ENCODE measurements at regions not wholly inside any gene's neighbourhood (a gene's known extent, or its start where the extent isn't known, plus 50 kb on each side); places are given as distances from the start of the nearest gene placed in this dataset.

GRCh38 chr3:68256635-68257223 is 602.3 kb upstream of the SUCLG2 start:
- Mint-ChIP-seq H3K27ac (no peak overlapping the region), H3K36me3 (peaks cover 6 to 22% of the 10 kb centered on the region in 2 donors), H3K9me3 (peaks cover 0 to 6% (median 3%) of the 10 kb centered on the region in 8 donors), H3K27me3 (no peaks in the 10 kb centered on the region), H3K4me3 (no peak overlapping the region), H3K4me1 (peaks cover 0 to 5% (median 0%) of the 10 kb centered on the region in 4 donors)
- ChIA-PET POLR2A (ENCODE audit: partially characterized antibody) (no interaction called here), CTCF (ENCODE audit: partially characterized antibody) (interaction anchor here (0.9 kb wide), 1 partner anchor 361 kb away, joined by 3 read pairs; no protein-coding TSS in a partner anchor)
- no peaks in the 10 kb centered on the region for H3K4me1 ChIP-seq (ENCODE audit: insufficient read depth, low read length)
- intact Hi-C loops (cut with micrococcal nuclease): loop anchor here (1.0 to 5.0 kb wide), 5 partner anchors 249 to 1144 kb away; no protein-coding TSS in a partner anchor
- no peak overlapping the region for H3K27ac ChIP-seq (ENCODE audit: low read depth, low read length)
- peak; percentile 3 to 23 (median 13) for DNase-seq
- H3K4me3 ChIP-seq (ENCODE audit: low read length in 2 of 2): no peak overlapping the region
- no peaks in the 10 kb centered on the region for H3K27me3 ChIP-seq (ENCODE audit: insufficient read depth, low read length)
- no peaks in the 10 kb centered on the region for H3K36me3 ChIP-seq (ENCODE audit: insufficient read depth, low read length)
- H3K9me3 ChIP-seq (ENCODE audit: control insufficient read depth in 1 of 2, low read length in 2 of 2): no peaks in the 10 kb centered on the region

GRCh38 chr3:68249265-68249664 is 594.9 kb upstream of the SUCLG2 start:
- Mint-ChIP-seq H3K27me3 (no peaks in the 10 kb centered on the region), H3K36me3 (peaks cover 11 to 31% of the 10 kb centered on the region in 2 donors), H3K27ac (no peak overlapping the region), H3K4me3 (peak overlapping the region in 1 of 8 donors; percentile 21), H3K9me3 (peaks cover 0 to 5% (median under 1%) of the 10 kb centered on the region in 8 donors), H3K4me1 (peaks cover 0 to 2% (median 0%) of the 10 kb centered on the region in 4 donors)
- no peak overlapping the region for H3K27ac ChIP-seq (ENCODE audit: low read depth, low read length)
- no peak for DNase-seq
- H3K36me3 ChIP-seq (ENCODE audit: insufficient read depth, low read length): no peaks in the 10 kb centered on the region
- intact Hi-C loops (cut with micrococcal nuclease): no loop called here
- no peaks in the 10 kb centered on the region for H3K9me3 ChIP-seq (ENCODE audit: control insufficient read depth in 1 of 2, low read length in 2 of 2)
- no peaks in the 10 kb centered on the region for H3K27me3 ChIP-seq (ENCODE audit: insufficient read depth, low read length)
- ChIA-PET POLR2A (ENCODE audit: partially characterized antibody) (no interaction called here), CTCF (ENCODE audit: partially characterized antibody) (no interaction called here)
- no peaks in the 10 kb centered on the region for H3K4me1 ChIP-seq (ENCODE audit: insufficient read depth, low read length)
- H3K4me3 ChIP-seq (ENCODE audit: low read length in 2 of 2): no peak overlapping the region

- Histone ChIP-seq H3K36me3 (ENCODE audit: insufficient read depth, low read length) (no peaks in the 10 kb centered on the region), H3K9me3 (ENCODE audit: control insufficient read depth in 1 of 2, low read length in 2 of 2) (no peaks in the 10 kb centered on the region), H3K27ac (ENCODE audit: low read depth, low read length) (no peak overlapping the region), H3K4me1 (ENCODE audit: insufficient read depth, low read length) (no peaks in the 10 kb centered on the region), H3K27me3 (ENCODE audit: insufficient read depth, low read length) (no peaks in the 10 kb centered on the region), H3K4me3 (ENCODE audit: low read length in 2 of 2) (no peak overlapping the region)
- H3K9me3 Mint-ChIP-seq: no peaks in the 10 kb centered on the region
- intact Hi-C loops (cut with micrococcal nuclease): no loop called here
- no peaks in the 10 kb centered on the region for H3K27me3 Mint-ChIP-seq
- POLR2A ChIA-PET (ENCODE audit: partially characterized antibody): no interaction called here
- no peak for DNase-seq
- CTCF ChIA-PET (ENCODE audit: partially characterized antibody): no interaction called here
- H3K4me1 Mint-ChIP-seq: no peaks in the 10 kb centered on the region
- peaks cover 2 to 4% of the 10 kb centered on the region in 2 donors for H3K36me3 Mint-ChIP-seq
- no peak overlapping the region for H3K27ac Mint-ChIP-seq
- no peak overlapping the region for H3K4me3 Mint-ChIP-seq
Measured at GRCh38 chr3:68242606-68243005, 588.2 kb upstream of the SUCLG2 start.

GRCh38 chr3:68239542-68239941 is 585.1 kb upstream of the SUCLG2 start:
- no peaks in the 10 kb centered on the region for H3K4me1 Mint-ChIP-seq
- H3K4me3 Mint-ChIP-seq: no peak overlapping the region
- peaks cover 0 to 14% of the 10 kb centered on the region in 2 donors for H3K36me3 Mint-ChIP-seq
- H3K4me3 ChIP-seq (ENCODE audit: low read length in 2 of 2): no peak overlapping the region
- no peak overlapping the region for H3K27ac ChIP-seq (ENCODE audit: low read depth, low read length)
- intact Hi-C loops (cut with micrococcal nuclease): no loop called here
- no peaks in the 10 kb centered on the region for H3K4me1 ChIP-seq (ENCODE audit: insufficient read depth, low read length)
- H3K27ac Mint-ChIP-seq: no peak overlapping the region
- CTCF ChIA-PET (ENCODE audit: partially characterized antibody): no interaction called here
- no peaks in the 10 kb centered on the region for H3K27me3 ChIP-seq (ENCODE audit: insufficient read depth, low read length)
- H3K27me3 Mint-ChIP-seq: no peaks in the 10 kb centered on the region
- POLR2A ChIA-PET (ENCODE audit: partially characterized antibody): no interaction called here
- peaks cover 0 to 4% (median 0%) of the 10 kb centered on the region in 8 donors for H3K9me3 Mint-ChIP-seq
- DNase-seq: no peak
- no peaks in the 10 kb centered on the region for H3K9me3 ChIP-seq (ENCODE audit: control insufficient read depth in 1 of 2, low read length in 2 of 2)
- H3K36me3 ChIP-seq (ENCODE audit: insufficient read depth, low read length): no peaks in the 10 kb centered on the region

- H3K9me3 Mint-ChIP-seq: peaks cover 0 to 13% (median 9%) of the 10 kb centered on the region in 8 donors
- POLR2A ChIA-PET (ENCODE audit: partially characterized antibody): no interaction called here
- H3K4me3 ChIP-seq (ENCODE audit: low read length in 2 of 2): no peak overlapping the region
- H3K27me3 Mint-ChIP-seq: no peaks in the 10 kb centered on the region
- H3K36me3 ChIP-seq (ENCODE audit: insufficient read depth, low read length): no peaks in the 10 kb centered on the region
- peaks cover 0 to 3% (median 1%) of the 10 kb centered on the region in 4 donors for H3K4me1 Mint-ChIP-seq
- no peak for DNase-seq
- H3K27ac ChIP-seq (ENCODE audit: low read depth, low read length): no peak overlapping the region
- H3K36me3 Mint-ChIP-seq: peaks cover 0 to 32% of the 10 kb centered on the region in 2 donors
- no peaks in the 10 kb centered on the region for H3K27me3 ChIP-seq (ENCODE audit: insufficient read depth, low read length)
- intact Hi-C loops (cut with micrococcal nuclease): no loop called here
- H3K9me3 ChIP-seq (ENCODE audit: control insufficient read depth in 1 of 2, low read length in 2 of 2): no peaks in the 10 kb centered on the region
- no peak overlapping the region for H3K27ac Mint-ChIP-seq
- H3K4me1 ChIP-seq (ENCODE audit: insufficient read depth, low read length): no peaks in the 10 kb centered on the region
- no peak overlapping the region for H3K4me3 Mint-ChIP-seq
- CTCF ChIA-PET (ENCODE audit: partially characterized antibody): no interaction called here
Measured at GRCh38 chr3:68234076-68234780, 579.8 kb upstream of the SUCLG2 start.

- H3K27ac ChIP-seq (ENCODE audit: low read depth, low read length): no peak overlapping the region
- intact Hi-C loops (cut with micrococcal nuclease): no loop called here
- Mint-ChIP-seq H3K27ac (no peak overlapping the region), H3K36me3 (peaks cover 0 to 12% of the 10 kb centered on the region in 2 donors), H3K4me1 (peaks cover 0 to 3% (median 0%) of the 10 kb centered on the region in 4 donors), H3K4me3 (no peak overlapping the region), H3K27me3 (no peaks in the 10 kb centered on the region), H3K9me3 (peaks cover 0 to 12% (median 9%) of the 10 kb centered on the region in 8 donors)
- no peak for DNase-seq
- no peaks in the 10 kb centered on the region for H3K9me3 ChIP-seq (ENCODE audit: control insufficient read depth in 1 of 2, low read length in 2 of 2)
- H3K36me3 ChIP-seq (ENCODE audit: insufficient read depth, low read length): no peaks in the 10 kb centered on the region
- no peaks in the 10 kb centered on the region for H3K4me1 ChIP-seq (ENCODE audit: insufficient read depth, low read length)
- H3K27me3 ChIP-seq (ENCODE audit: insufficient read depth, low read length): no peaks in the 10 kb centered on the region
- CTCF ChIA-PET (ENCODE audit: partially characterized antibody): no interaction called here
- no peak overlapping the region for H3K4me3 ChIP-seq (ENCODE audit: low read length in 2 of 2)
- POLR2A ChIA-PET (ENCODE audit: partially characterized antibody): no interaction called here
Measured at GRCh38 chr3:68228856-68229255, 574.4 kb upstream of the SUCLG2 start.

- H3K4me1 Mint-ChIP-seq: peaks cover 0 to 8% (median 6%) of the 10 kb centered on the region in 4 donors
- H3K4me3 Mint-ChIP-seq: no peak overlapping the region
- Histone ChIP-seq H3K27ac (ENCODE audit: low read depth, low read length) (no peak overlapping the region), H3K36me3 (ENCODE audit: insufficient read depth, low read length) (no peaks in the 10 kb centered on the region), H3K4me1 (ENCODE audit: insufficient read depth, low read length) (no peaks in the 10 kb centered on the region), H3K4me3 (ENCODE audit: low read length in 2 of 2) (no peak overlapping the region), H3K27me3 (ENCODE audit: insufficient read depth, low read length) (no peaks in the 10 kb centered on the region), H3K9me3 (ENCODE audit: control insufficient read depth in 1 of 2, low read length in 2 of 2) (no peaks in the 10 kb centered on the region)
- ChIA-PET POLR2A (ENCODE audit: partially characterized antibody) (no interaction called here), CTCF (ENCODE audit: partially characterized antibody) (no interaction called here)
- no peak for DNase-seq
- peak overlapping the region in 1 of 7 donors; percentile 53 for H3K27ac Mint-ChIP-seq
- no peaks in the 10 kb centered on the region for H3K36me3 Mint-ChIP-seq
- intact Hi-C loops (cut with micrococcal nuclease): no loop called here
- H3K27me3 Mint-ChIP-seq: no peaks in the 10 kb centered on the region
- peaks cover 0 to 3% (median 0%) of the 10 kb centered on the region in 8 donors for H3K9me3 Mint-ChIP-seq
Measured at GRCh38 chr3:68220832-68221231, 566.4 kb upstream of the SUCLG2 start.

Data from CD4-positive, alpha-beta memory T cell (primary cell).